HG03196 (cell line): ENCODE measurements at regions not wholly inside any gene's neighbourhood (a gene's known extent, or its start where the extent isn't known, plus 50 kb on each side); places are given as distances from the start of the nearest gene placed in this dataset.
"Not testable (repeated sequence)": the region's sequence is repeated elsewhere in the genome, so short reads cannot be mapped to it uniquely, and the experiment has no call there.

Experiments
- ATAC-seq: cut with Tn5 transposase; IDR thresholded peaks from one replicate; pipeline ENCODE4 v1.9.1; 2021; ENCODE audit not compliant: unreplicated experiment

GRCh38 chr15:22665059-22665702 is 121.3 kb upstream of the NIPA1 start:
- not testable (repeated sequence) for ATAC-seq

- ATAC-seq, result not testable (repeated sequence)
Observed at GRCh38 chr15:22665711-22666110, 120.7 kb upstream of the NIPA1 start.

GRCh38 chr15:22684786-22685185 is 101.7 kb upstream of the NIPA1 start:
- ATAC-seq, result not testable (repeated sequence)

GRCh38 chr15:22699881-22700280 is 86.6 kb upstream of the NIPA1 start:
- not testable (repeated sequence) for ATAC-seq

- ATAC-seq, result not testable (repeated sequence)
Observed at GRCh38 chr15:22710831-22711341, 75.6 kb upstream of the NIPA1 start.

GRCh38 chr15:22713933-22714332 is 72.5 kb upstream of the NIPA1 start:
- not testable (repeated sequence) for ATAC-seq

- ATAC-seq, result not testable (repeated sequence)
Observed at GRCh38 chr15:22714358-22715132, 71.9 kb upstream of the NIPA1 start.

- not testable (repeated sequence) for ATAC-seq
Observed at GRCh38 chr15:22715133-22715845, 71.2 kb upstream of the NIPA1 start.

- ATAC-seq, result not testable (repeated sequence)
Observed at GRCh38 chr15:22719980-22720379, 66.5 kb upstream of the NIPA1 start.

GRCh38 chr15:22726104-22726503 is 60.3 kb upstream of the NIPA1 start:
- not testable (repeated sequence) for ATAC-seq

GRCh38 chr15:22735067-22735466 is 51.4 kb upstream of the NIPA1 start:
- not testable (repeated sequence) for ATAC-seq

- ATAC-seq, result no peak
Observed at GRCh38 chr15:22735781-22736180, 50.7 kb upstream of the NIPA1 start.

- ATAC-seq, result not testable (repeated sequence)
Observed at GRCh38 chr15:22736200-22736599, 50.2 kb upstream of the NIPA1 start.
